Endothelial cell of umbilical vein (primary cell): ENCODE measurements at regions not wholly inside any gene's neighbourhood (a gene's known extent, or its start where the extent isn't known, plus 50 kb on each side); places are given as distances from the start of the nearest gene placed in this dataset.

ENCODE experiments used
- BruUV-seq: library from RNA; stranded (reverse); fragments of 400-500 nt; replicated peaks from 2 replicates; lab custom pipeline; 2021; lab: Mats Ljungman, UMichigan
- CTCF ChIA-PET: fragments of 300-600, 350-600 bp; sonication (Branson Sonifier 250); formaldehyde crosslinking; loops from one replicate; lab custom pipeline; 2021; ENCODE audit warnings: antibody characterized with exemption, inconsistent platforms; lab: Charles Lee
- POLR2A ChIA-PET: fragments of 300-600, 350-600 bp; sonication (Branson Sonifier 250); formaldehyde crosslinking; loops from one replicate; lab custom pipeline; 2021; ENCODE audit warnings: antibody characterized with exemption, inconsistent platforms; lab: Charles Lee
- DNase-seq: peaks from one replicate; pipeline ENCODE4 v3.0.0-alpha.2; 2011; ENCODE audit warnings: low read depth, low spot score
- FAIRE-seq: peaks from 2 replicates; lab custom pipeline; 2011; peaks lifted over from hg19 to GRCh38; lab: Jason Lieb, UNC
- H2AFZ ChIP-seq: 2 replicates; pipeline ENCODE4 v1.6.0; 2012; ENCODE audit warnings: low read depth, low read length, control low read depth, inconsistent platforms
- H3K27ac ChIP-seq: 2 replicates; pipeline ENCODE4 v1.5.1; 2011; ENCODE audit warnings: low read depth, mild to moderate bottlenecking, control low read depth, low read length, moderate library complexity; ENCODE audit not compliant: insufficient read depth
- H3K27me3 ChIP-seq, 2 experiments: 2 replicates each; pipeline versions ENCODE4 v1.6.0 to v1.6.1; 2011; ENCODE audit warnings: low read length in 2 of 2, mixed read lengths in 1 of 2; ENCODE audit not compliant: control insufficient read depth in 2 of 2, insufficient read depth in 2 of 2
- H3K36me3 ChIP-seq, 2 experiments: 2 replicates in 1 of 2; 3 replicates in 1 of 2; pipeline ENCODE4 v1.5.1; 2011; ENCODE audit warnings: low read length in 2 of 2, mild to moderate bottlenecking in 1 of 2, moderate library complexity in 1 of 2; ENCODE audit not compliant: control insufficient read depth in 2 of 2, insufficient read depth in 2 of 2; ENCODE audit errors: extremely low read depth in 1 of 2
- H3K4me1 ChIP-seq: 3 replicates; pipeline ENCODE4 v1.5.1; 2011; ENCODE audit warnings: mild to moderate bottlenecking, low read length; ENCODE audit not compliant: control insufficient read depth, insufficient read depth; ENCODE audit errors: extremely low read depth
- H3K4me2 ChIP-seq: 2 replicates; pipeline ENCODE4 v1.6.1; 2011; ENCODE audit warnings: low read length, control low read depth, mixed read lengths; ENCODE audit not compliant: insufficient read depth
- H3K4me3 ChIP-seq, 3 experiments: fragments of 200-600 bp in 1 of 3; sonication (generic), shearing (Covaris generic) in 1 of 3; replicated peaks in 1 of 3; 2 replicates each; pipeline ENCODE4 v1.5.1; 2011 to 2016; ENCODE audit warnings: control low read depth in 3 of 3, low read length in 3 of 3, mild to moderate bottlenecking in 2 of 3, inconsistent platforms in 1 of 3, low read depth in 1 of 3, moderate library complexity in 1 of 3; ENCODE audit not compliant: insufficient read depth in 1 of 3
- H3K79me2 ChIP-seq: 2 replicates; pipeline ENCODE4 v1.6.0; 2012; ENCODE audit warnings: low read length, inconsistent platforms; ENCODE audit not compliant: control insufficient read depth, insufficient read depth
- H3K9ac ChIP-seq: replicated peaks from 2 replicates; pipeline ENCODE3; 2011; ENCODE audit warnings: low read length, control low read depth; ENCODE audit not compliant: insufficient read depth; ENCODE audit errors: extremely low read depth
- H3K9me1 ChIP-seq: replicated peaks from 3 replicates; pipeline ENCODE4 v1.6.0; 2011; ENCODE audit warnings: mild to moderate bottlenecking, low read length; ENCODE audit not compliant: control insufficient read depth, insufficient read depth; ENCODE audit errors: extremely low read depth
- H3K9me3 ChIP-seq: replicated peaks from 2 replicates; pipeline ENCODE4 v1.5.1; 2012; ENCODE audit warnings: low read length, inconsistent platforms; ENCODE audit not compliant: control insufficient read depth, insufficient read depth
- H4K20me1 ChIP-seq: replicated peaks from 2 replicates; pipeline ENCODE3; 2011; ENCODE audit warnings: mild to moderate bottlenecking, low read length; ENCODE audit not compliant: control insufficient read depth, insufficient read depth; ENCODE audit errors: extremely low read depth
- EZH2 ChIP-seq: IDR thresholded peaks from 2 replicates; pipeline ENCODE4 v1.6.1; 2012; ENCODE audit warnings: borderline replicate concordance, low read depth, mild to moderate bottlenecking, moderate library complexity, low read length, inconsistent platforms; ENCODE audit not compliant: severe bottlenecking
- FOS ChIP-seq: IDR thresholded peaks from 2 replicates; pipeline ENCODE4 v1.6.1; 2011; ENCODE audit warnings: mild to moderate bottlenecking, low read length, moderate library complexity, borderline replicate concordance; ENCODE audit not compliant: insufficient read depth
- GATA2 ChIP-seq: IDR thresholded peaks from 2 replicates; pipeline ENCODE4 v1.7.0; 2011; ENCODE audit warnings: low read depth, mild to moderate bottlenecking, moderate library complexity, mixed read lengths, low read length; ENCODE audit not compliant: insufficient read length, insufficient read depth
- JUN ChIP-seq: IDR thresholded peaks from 2 replicates; pipeline ENCODE4 v1.6.1; 2011; ENCODE audit warnings: borderline replicate concordance, low read depth; ENCODE audit not compliant: insufficient read length, insufficient read depth
- MAX ChIP-seq: IDR thresholded peaks from 2 replicates; pipeline ENCODE4 v1.6.1; 2011; ENCODE audit not compliant: insufficient read depth, insufficient read length
- MYC ChIP-seq: IDR thresholded peaks from one replicate; pipeline ENCODE4 v1.6.1; 2011; ENCODE audit warnings: mild to moderate bottlenecking, low read depth, low read length
- POLR2A ChIP-seq: IDR thresholded peaks from 2 replicates; pipeline ENCODE4 v1.6.1; 2012; ENCODE audit warnings: low read depth, mild to moderate bottlenecking, control low read depth, low read length
- POLR2AphosphoS5 ChIP-seq: IDR thresholded peaks from 2 replicates; pipeline ENCODE4 v1.6.1; 2012; ENCODE audit warnings: low read depth, mild to moderate bottlenecking, control low read depth, low read length, moderate library complexity; ENCODE audit not compliant: insufficient read depth
- dilution Hi-C: fragments of 300-500 bp; cut with MboI; formaldehyde crosslinking; loops from one replicate; pipeline ENCODE4 v1.15.0; 2019; ENCODE audit warnings: low sequenced_read_pairs; ENCODE audit not compliant: extremely low pct_ligation_motif_present
- intact Hi-C: fragments of 100-400 bp; cut with micrococcal nuclease; formaldehyde crosslinking; loops from one replicate; pipeline ENCODE4 v1.10.0; 2022
- TF ChIP-seq, protein P1 (sequence below), 2 donors: IDR thresholded peaks; 1 replicate in 1 of 2; 2 replicates in 1 of 2; pipeline ENCODE4 v1.5.1; 2011; ENCODE audit warnings: low read length in 2 of 2, mild to moderate bottlenecking in 2 of 2, moderate library complexity in 2 of 2, control low read depth in 1 of 2, inconsistent platforms in 1 of 2, low read depth in 1 of 2; ENCODE audit not compliant: insufficient read depth in 1 of 2; ENCODE audit errors: extremely low read depth in 1 of 2

GRCh38 chr4:164070625-164071024 is 576.1 kb downstream of the TMA16 start:
- H3K9ac ChIP-seq, result no peak overlapping the region
- peaks cover 2% of the 10 kb centered on the region for H3K9me3 ChIP-seq
- no peak overlapping the region for H3K4me3 ChIP-seq
- H3K4me2 ChIP-seq, result no peak overlapping the region
- no peak for FAIRE-seq
- no peaks in the 10 kb centered on the region for H3K79me2 ChIP-seq
- no peaks in the 10 kb centered on the region for H3K36me3 ChIP-seq
- no peaks in the 10 kb centered on the region for H4K20me1 ChIP-seq
- H3K27ac ChIP-seq, result no peak overlapping the region
- dilution Hi-C loops (no loop called here), intact Hi-C loops (no loop called here)
- ChIA-PET POLR2A (no interaction called here), CTCF (no interaction called here)
- H3K27me3 ChIP-seq, result no peaks in the 10 kb centered on the region
- no peak for DNase-seq
- no peak overlapping the region for H2AFZ ChIP-seq
- TF ChIP-seq POLR2AphosphoS5, result no peak
- no peak for TF ChIP-seq FOS
- no peak for TF ChIP-seq MYC
- no peak for TF ChIP-seq POLR2A
- TF ChIP-seq, protein P1, sequence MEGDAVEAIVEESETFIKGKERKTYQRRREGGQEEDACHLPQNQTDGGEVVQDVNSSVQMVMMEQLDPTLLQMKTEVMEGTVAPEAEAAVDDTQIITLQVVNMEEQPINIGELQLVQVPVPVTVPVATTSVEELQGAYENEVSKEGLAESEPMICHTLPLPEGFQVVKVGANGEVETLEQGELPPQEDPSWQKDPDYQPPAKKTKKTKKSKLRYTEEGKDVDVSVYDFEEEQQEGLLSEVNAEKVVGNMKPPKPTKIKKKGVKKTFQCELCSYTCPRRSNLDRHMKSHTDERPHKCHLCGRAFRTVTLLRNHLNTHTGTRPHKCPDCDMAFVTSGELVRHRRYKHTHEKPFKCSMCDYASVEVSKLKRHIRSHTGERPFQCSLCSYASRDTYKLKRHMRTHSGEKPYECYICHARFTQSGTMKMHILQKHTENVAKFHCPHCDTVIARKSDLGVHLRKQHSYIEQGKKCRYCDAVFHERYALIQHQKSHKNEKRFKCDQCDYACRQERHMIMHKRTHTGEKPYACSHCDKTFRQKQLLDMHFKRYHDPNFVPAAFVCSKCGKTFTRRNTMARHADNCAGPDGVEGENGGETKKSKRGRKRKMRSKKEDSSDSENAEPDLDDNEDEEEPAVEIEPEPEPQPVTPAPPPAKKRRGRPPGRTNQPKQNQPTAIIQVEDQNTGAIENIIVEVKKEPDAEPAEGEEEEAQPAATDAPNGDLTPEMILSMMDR (IDR thresholded peaks at IDR 0.05; ENCODE audit: extremely low read depth in 1 of 2, insufficient read depth in 1 of 2, low read depth in 1 of 2, low read length in 2 of 2), result no peak
- TF ChIP-seq JUN, result no peak
- no peak for TF ChIP-seq EZH2
- no peak for TF ChIP-seq MAX
- no peak for TF ChIP-seq GATA2
- H3K4me1 ChIP-seq, result no peaks in the 10 kb centered on the region
- BruUV-seq, result no TSS peak
- H3K9me1 ChIP-seq, result no peaks in the 10 kb centered on the region
